Heart right ventricle (tissue), 16 donors: ENCODE measurements at regions not wholly inside any gene's neighbourhood (a gene's known extent, or its start where the extent isn't known, plus 50 kb on each side); places are given as distances from the start of the nearest gene placed in this dataset.
A peak's percentile ranks its signal among the peaks of the same experiment; 100 is the strongest.

Experiments used
- ATAC-seq, 8 donors: fragments of 200-7000 bp; cut with Tn5 transposase; one replicate each; pipeline ENCODE4 v1.9.1; 2020; ENCODE audit warnings: mild to moderate bottlenecking in 8 of 8, moderate library complexity in 8 of 8, moderate number of reproducible peaks in 1 of 8
- DNase-seq, 2 donors: peaks; one replicate each; pipeline ENCODE4 v3.0.0-alpha.2; 2020
- H3K27ac ChIP-seq, 10 donors: fragments of 200-600 bp; sonication (generic) in 2 of 10; one replicate each; pipeline versions ENCODE4 v1.5.0 to v1.8.0; 2020 to 2022; ENCODE audit warnings: mild to moderate bottlenecking in 3 of 10
- H3K27me3 ChIP-seq, 7 donors: fragments of 200-600 bp; one replicate each; pipeline ENCODE4 v1.8.0; 2021 to 2022; ENCODE audit warnings: mild to moderate bottlenecking in 2 of 7
- H3K36me3 ChIP-seq, 9 donors: fragments of 200-600 bp; sonication (generic) in 1 of 9; one replicate each; pipeline versions ENCODE4 v1.5.0 to v1.8.0; 2020 to 2022; ENCODE audit warnings: mild to moderate bottlenecking in 2 of 9
- H3K4me1 ChIP-seq, 9 donors: fragments of 200-600 bp; sonication (generic) in 1 of 9; one replicate each; pipeline versions ENCODE4 v1.5.0 to v1.8.0; 2020 to 2022; ENCODE audit warnings: mild to moderate bottlenecking in 4 of 9
- H3K4me3 ChIP-seq, 10 donors: fragments of 200-600 bp; sonication (generic) in 2 of 10; one replicate each; pipeline versions ENCODE4 v1.5.0 to v1.8.0; 2020 to 2022; ENCODE audit warnings: mild to moderate bottlenecking in 7 of 10, moderate library complexity in 2 of 10
- H3K9me3 ChIP-seq, 11 donors: fragments of 200-600 bp in 10 of 11; sonication (generic) in 2 of 11; one replicate each; pipeline versions ENCODE4 v1.5.0 to v1.8.0; 2013 to 2022; ENCODE audit warnings: mild to moderate bottlenecking in 2 of 11, control low read depth in 1 of 11, moderate library complexity in 1 of 11
- WGBS, 2 donors: extraction: QIAGEN DNeasy Blood & Tissue Kit; methylation state at CpG; one replicate each; pipeline ENCODE4 v1.1.7; 2013; ENCODE audit warnings: inconsistent platforms in 1 of 2; 5-methylcytosine and 5-hydroxymethylcytosine counted together
- intact Hi-C, 10 donors: fragments of 100-400 bp; cut with DNase I; formaldehyde crosslinking; loops; one replicate each; pipeline versions ENCODE4 v1.11.1 to v1.14.2; 2022
- TF ChIP-seq, protein P1 (sequence below), 9 donors: fragments of 200-600 bp; sonication (generic) in 2 of 9; IDR thresholded peaks; one replicate each; pipeline versions ENCODE4 v1.5.0 to v1.8.0; 2021 to 2022; ENCODE audit warnings: antibody characterized with exemption in 9 of 9, mild to moderate bottlenecking in 5 of 9, moderate library complexity in 1 of 9
- donor health status: Arrhythmogenic right ventricular cardiomyopathy.
- donor health status: ischemic (EF 13 %, LVEDD 7.1; RV severe dilation, severe dysfunction).
- donor health status: healthy with polysubstance abuse.
- donor health status: DM: no; HTN: yes; CAD: no.
- donor health status: DM: no; HTN: no; CAD: no.
- donor health status: ischemic (EF 25% LVEDD 6.9; RV normal size, moderate dysfunction).
- donor health status: ischemic (EF 25% LVEDD 5.7; RV mildly dilated, moderate dysfunction).
- donor health status: healthy.
- donor health status: DM: yes; HTN: yes; CAD: no.
- donor health status: Ischemic cardiomyopathy.
- donor health status: ischemic (EF 35%, LVEDD 5.7; RV mildly dilated, moderate dysfunction).
- donor health status: nonischemic (EF 11% LVEDD 7.7; RV severe dilation, severe dysfunction).
- donor health status: DM: yes; HTN: yes; CAD: no.
- donor health status: PGD.
- donor health status: ischemic (EF 29% LVEDD 5.4; RV normal size, mild dysfunction).
- donor health status: nonischemic (EF 23%, LVEDD 6.1; RV moderate dilation, normal function).

DNA sequence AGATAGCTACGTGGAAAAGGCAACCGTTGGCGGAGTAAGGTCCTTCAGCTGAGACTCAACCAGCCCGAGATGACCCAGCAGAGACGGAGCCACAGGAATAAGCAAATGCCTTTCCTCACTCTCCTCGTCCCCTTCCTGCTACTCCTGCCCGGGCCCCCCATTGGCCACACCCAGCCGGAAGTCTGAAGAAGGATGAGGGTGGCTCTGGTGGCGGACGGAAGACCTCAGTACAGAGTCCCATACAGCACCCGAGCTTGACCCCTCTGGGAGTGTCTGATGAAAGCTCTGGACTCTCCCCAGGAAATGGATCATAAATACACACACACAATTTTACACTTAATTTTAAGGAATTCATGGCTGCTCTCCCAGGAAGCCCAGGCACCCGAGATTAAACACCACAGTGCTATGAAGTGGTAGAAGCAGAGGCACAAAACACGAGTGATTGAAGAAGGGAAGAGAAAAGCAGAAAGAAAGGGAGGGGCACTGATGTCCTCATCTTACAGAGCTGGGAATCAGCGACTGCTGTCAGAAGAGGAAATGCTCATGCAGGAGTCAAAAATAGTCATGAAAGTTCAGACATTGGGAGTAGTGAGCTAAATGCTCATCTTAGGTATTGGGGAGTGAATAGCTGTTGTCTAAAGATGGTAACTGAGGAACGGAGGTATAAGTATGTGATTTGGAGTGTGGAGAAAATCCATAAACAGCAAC is 125.6 kb downstream of the BANF2 start:
- DNase-seq (peak in 1 of 2 donors; percentile 35), ATAC-seq (peak; percentile 63 to 81 (median 78))
- H3K4me3 ChIP-seq, result no peak overlapping the region
- intact Hi-C loops, result loop anchor here in 1 of 10 donors (10.0 kb wide), 1 partner anchor 59 kb away; no protein-coding TSS in a partner anchor
- peaks cover 4 to 23% (median 14%) of the 10 kb centered on the region in 9 donors for H3K4me1 ChIP-seq
- H3K36me3 ChIP-seq, result no peaks in the 10 kb centered on the region
- peak overlapping the region; percentile 18 to 78 (median 55) for H3K27ac ChIP-seq
- H3K9me3 ChIP-seq, result no peaks in the 10 kb centered on the region
- TF ChIP-seq, protein P1, sequence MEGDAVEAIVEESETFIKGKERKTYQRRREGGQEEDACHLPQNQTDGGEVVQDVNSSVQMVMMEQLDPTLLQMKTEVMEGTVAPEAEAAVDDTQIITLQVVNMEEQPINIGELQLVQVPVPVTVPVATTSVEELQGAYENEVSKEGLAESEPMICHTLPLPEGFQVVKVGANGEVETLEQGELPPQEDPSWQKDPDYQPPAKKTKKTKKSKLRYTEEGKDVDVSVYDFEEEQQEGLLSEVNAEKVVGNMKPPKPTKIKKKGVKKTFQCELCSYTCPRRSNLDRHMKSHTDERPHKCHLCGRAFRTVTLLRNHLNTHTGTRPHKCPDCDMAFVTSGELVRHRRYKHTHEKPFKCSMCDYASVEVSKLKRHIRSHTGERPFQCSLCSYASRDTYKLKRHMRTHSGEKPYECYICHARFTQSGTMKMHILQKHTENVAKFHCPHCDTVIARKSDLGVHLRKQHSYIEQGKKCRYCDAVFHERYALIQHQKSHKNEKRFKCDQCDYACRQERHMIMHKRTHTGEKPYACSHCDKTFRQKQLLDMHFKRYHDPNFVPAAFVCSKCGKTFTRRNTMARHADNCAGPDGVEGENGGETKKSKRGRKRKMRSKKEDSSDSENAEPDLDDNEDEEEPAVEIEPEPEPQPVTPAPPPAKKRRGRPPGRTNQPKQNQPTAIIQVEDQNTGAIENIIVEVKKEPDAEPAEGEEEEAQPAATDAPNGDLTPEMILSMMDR (IDR thresholded peaks at IDR 0.05), result no peak
- WGBS, 2 donors, result 45 to 52% methylated on average over 15 of the region's 15 CpGs
- no peaks in the 10 kb centered on the region for H3K27me3 ChIP-seq

DNA sequence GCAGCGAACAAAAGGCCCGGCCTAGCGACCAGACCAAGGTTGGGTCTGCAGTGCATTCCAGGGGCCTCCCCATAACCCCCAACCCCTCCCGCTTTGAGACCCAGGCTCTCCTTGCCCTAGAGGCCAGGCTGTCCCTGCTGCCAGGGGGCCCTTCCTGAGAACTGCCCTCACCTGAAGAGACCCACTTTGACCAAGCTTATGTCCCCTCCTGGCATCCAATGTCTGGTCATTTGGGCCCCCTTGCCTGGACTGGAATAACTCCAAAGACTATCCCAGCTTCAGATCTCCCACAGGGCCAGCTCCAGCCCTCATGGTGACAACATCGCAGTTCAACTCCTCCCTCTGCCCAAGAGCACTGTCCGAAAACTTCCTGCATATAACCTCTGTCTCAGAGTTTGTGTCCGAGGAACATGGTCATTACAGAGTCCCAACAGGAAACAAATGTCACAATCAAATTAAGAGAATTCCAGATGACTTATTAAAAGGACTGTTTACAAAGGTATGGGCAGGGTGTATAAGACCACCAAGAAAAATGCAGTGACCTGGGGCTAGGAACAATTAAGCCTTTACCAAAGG is 125.0 kb downstream of the BANF2 start:
- H3K4me1 ChIP-seq, result peaks cover 4 to 23% (median 14%) of the 10 kb centered on the region in 9 donors
- peaks cover 0 to under 1% (median 0%) of the 10 kb centered on the region in 11 donors for H3K9me3 ChIP-seq
- H3K36me3 ChIP-seq, result no peaks in the 10 kb centered on the region
- peak; percentile 34 to 70 (median 53) for ATAC-seq
- TF ChIP-seq, protein P1 (IDR thresholded peaks at IDR 0.05), result no peak
- DNase-seq, result no peak
- no peaks in the 10 kb centered on the region for H3K27me3 ChIP-seq
- WGBS, 2 donors, result 71 to 72% methylated on average over 7 of the region's 7 CpGs
- H3K4me3 ChIP-seq, result no peak overlapping the region
- intact Hi-C loops, result loop anchor here in 1 of 10 donors (10.0 kb wide), 1 partner anchor 60 kb away; no protein-coding TSS in a partner anchor
- peak overlapping the region; percentile 18 to 78 (median 55) for H3K27ac ChIP-seq

DNA sequence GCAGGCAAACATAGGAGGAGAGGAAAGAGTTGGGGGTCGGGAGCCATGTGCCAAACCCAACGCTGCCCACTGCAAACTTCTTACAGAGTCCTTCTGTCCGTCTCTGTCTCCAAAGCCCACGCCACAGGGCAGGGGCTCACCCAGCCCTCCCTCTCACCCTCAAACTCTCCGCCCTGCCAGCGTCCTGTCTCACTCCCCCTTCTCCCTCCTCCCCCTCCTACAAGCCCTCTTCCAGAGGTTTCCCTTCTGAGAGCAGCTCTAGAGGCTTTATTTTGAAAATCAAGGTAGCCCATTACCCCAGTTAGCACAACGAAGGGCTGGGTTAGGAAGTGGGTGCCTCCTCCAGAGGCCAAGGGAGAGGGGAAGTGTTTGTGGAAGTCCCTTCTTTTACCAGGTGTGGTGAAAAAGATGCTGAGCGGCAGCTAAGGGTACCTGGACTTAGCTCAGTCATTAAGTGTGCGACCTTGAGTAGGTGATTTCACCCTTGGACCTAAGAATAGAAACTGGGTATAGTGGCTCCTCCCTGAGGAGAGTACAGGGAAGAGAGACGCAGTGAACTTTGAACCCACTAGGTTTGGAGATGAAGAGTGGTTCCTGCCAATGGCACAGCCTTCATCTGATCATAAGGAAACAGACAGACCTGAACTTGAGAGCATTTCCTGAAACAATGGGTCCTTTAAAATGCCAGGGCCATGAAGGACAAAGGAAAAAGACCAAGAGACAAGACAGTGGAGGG is 123.8 kb downstream of the BANF2 start:
- no peak overlapping the region for H3K4me3 ChIP-seq
- no peaks in the 10 kb centered on the region for H3K36me3 ChIP-seq
- intact Hi-C loops, result loop anchor here in 1 of 10 donors (10.0 kb wide), 1 partner anchor 61 kb away; no protein-coding TSS in a partner anchor
- H3K9me3 ChIP-seq, result peaks cover 0 to 8% (median 0%) of the 10 kb centered on the region in 11 donors
- ATAC-seq, result no peak
- H3K27me3 ChIP-seq, result no peaks in the 10 kb centered on the region
- H3K4me1 ChIP-seq, result peaks cover 4 to 23% (median 14%) of the 10 kb centered on the region in 9 donors
- no peak for DNase-seq
- 83 to 89% methylated on average over 10 of the region's 10 CpGs for WGBS, 2 donors
- TF ChIP-seq, protein P1 (IDR thresholded peaks at IDR 0.05), result no peak
- no peak overlapping the region for H3K27ac ChIP-seq
